Activated CD8-positive, alpha-beta T cell treated with anti-CD3 and anti-CD28 coated beads for 36 hours (primary cell): ENCODE measurements at regions not wholly inside any gene's neighbourhood (a gene's known extent, or its start where the extent isn't known, plus 50 kb on each side); places are given as distances from the start of the nearest gene placed in this dataset.

Source experiments
- ATAC-seq: fragments of 200-7000 bp; cut with Tn5 transposase; one replicate; pipeline ENCODE4 v1.10.0; 2021; ENCODE audit warnings: mild to moderate bottlenecking, moderate library complexity
- CTCF ChIA-PET: fragments of 350-600 bp; sonication (Branson Sonifier 250); formaldehyde crosslinking; loops from one replicate; lab custom pipeline; 2021; ENCODE audit warnings: antibody characterized with exemption; lab: Charles Lee
- POLR2A ChIA-PET: fragments of 350-600 bp; sonication (Branson Sonifier 250); formaldehyde crosslinking; loops from one replicate; lab custom pipeline; 2021; ENCODE audit warnings: antibody characterized with exemption; lab: Charles Lee
- DNase-seq: peaks from one replicate; pipeline ENCODE4 v3.0.0-alpha.2; 2020
- H3K27ac Mint-ChIP-seq: one replicate; pipeline ENCODE4 v1.8.0; 2021; ENCODE audit warnings: mild to moderate bottlenecking, mixed read lengths
- H3K27me3 Mint-ChIP-seq: one replicate; pipeline ENCODE4 v1.8.0; 2021; ENCODE audit warnings: mixed read lengths
- H3K36me3 Mint-ChIP-seq: one replicate; pipeline ENCODE4 v1.8.0; 2021; ENCODE audit warnings: low read depth, mixed read lengths
- H3K4me1 Mint-ChIP-seq: one replicate; pipeline ENCODE4 v1.8.0; 2021; ENCODE audit warnings: low read depth, mixed read lengths
- H3K4me3 Mint-ChIP-seq: one replicate; pipeline ENCODE4 v1.8.0; 2021; ENCODE audit warnings: mild to moderate bottlenecking, moderate library complexity, mixed read lengths
- H3K9me3 Mint-ChIP-seq: one replicate; pipeline ENCODE4 v1.8.0; 2021; ENCODE audit warnings: mixed read lengths
- intact Hi-C: fragments of 100-400 bp; cut with micrococcal nuclease; formaldehyde crosslinking; loops from one replicate; pipeline ENCODE4 v1.10.0; 2022
- TF ChIP-seq, protein P1 (sequence below): fragments of 200-600 bp; IDR thresholded peaks from one replicate; pipeline ENCODE4 v1.8.0; 2022; ENCODE audit warnings: antibody characterized with exemption, mild to moderate bottlenecking

GRCh38 chr2:107290041-107290440 is 404.1 kb upstream of the ST6GAL2 start:
- no peak for ATAC-seq
- H3K4me1 Mint-ChIP-seq: no peaks in the 10 kb centered on the region
- CTCF ChIA-PET: no interaction called here

GRCh38 chr2:107303964-107304363 is 418.0 kb upstream of the ST6GAL2 start:
- TF ChIP-seq, protein P1, sequence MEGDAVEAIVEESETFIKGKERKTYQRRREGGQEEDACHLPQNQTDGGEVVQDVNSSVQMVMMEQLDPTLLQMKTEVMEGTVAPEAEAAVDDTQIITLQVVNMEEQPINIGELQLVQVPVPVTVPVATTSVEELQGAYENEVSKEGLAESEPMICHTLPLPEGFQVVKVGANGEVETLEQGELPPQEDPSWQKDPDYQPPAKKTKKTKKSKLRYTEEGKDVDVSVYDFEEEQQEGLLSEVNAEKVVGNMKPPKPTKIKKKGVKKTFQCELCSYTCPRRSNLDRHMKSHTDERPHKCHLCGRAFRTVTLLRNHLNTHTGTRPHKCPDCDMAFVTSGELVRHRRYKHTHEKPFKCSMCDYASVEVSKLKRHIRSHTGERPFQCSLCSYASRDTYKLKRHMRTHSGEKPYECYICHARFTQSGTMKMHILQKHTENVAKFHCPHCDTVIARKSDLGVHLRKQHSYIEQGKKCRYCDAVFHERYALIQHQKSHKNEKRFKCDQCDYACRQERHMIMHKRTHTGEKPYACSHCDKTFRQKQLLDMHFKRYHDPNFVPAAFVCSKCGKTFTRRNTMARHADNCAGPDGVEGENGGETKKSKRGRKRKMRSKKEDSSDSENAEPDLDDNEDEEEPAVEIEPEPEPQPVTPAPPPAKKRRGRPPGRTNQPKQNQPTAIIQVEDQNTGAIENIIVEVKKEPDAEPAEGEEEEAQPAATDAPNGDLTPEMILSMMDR: no peak
- Mint-ChIP-seq H3K4me1 (no peaks in the 10 kb centered on the region), H3K4me3 (no peak overlapping the region), H3K27me3 (no peaks in the 10 kb centered on the region), H3K36me3 (no peaks in the 10 kb centered on the region), H3K9me3 (peaks cover 2% of the 10 kb centered on the region), H3K27ac (no peak overlapping the region)
- no peak for DNase-seq
- POLR2A ChIA-PET: interaction anchor here (0.7 kb wide), 1 partner anchor 111 kb away, joined by 3 read pairs; no protein-coding TSS in a partner anchor
- intact Hi-C loops: no loop called here
- ATAC-seq: no peak
- CTCF ChIA-PET: no interaction called here

More at GRCh38 chr2:107290041-107290440, 404.1 kb upstream of the ST6GAL2 start:
- DNase-seq: no peak
- TF ChIP-seq, protein P1: no peak
- H3K9me3 Mint-ChIP-seq: no peaks in the 10 kb centered on the region
- POLR2A ChIA-PET: no interaction called here
- intact Hi-C loops: no loop called here
- H3K27ac Mint-ChIP-seq: no peak overlapping the region
- H3K4me3 Mint-ChIP-seq: no peak overlapping the region
- no peaks in the 10 kb centered on the region for H3K27me3 Mint-ChIP-seq
- H3K36me3 Mint-ChIP-seq: no peaks in the 10 kb centered on the region

DNA sequence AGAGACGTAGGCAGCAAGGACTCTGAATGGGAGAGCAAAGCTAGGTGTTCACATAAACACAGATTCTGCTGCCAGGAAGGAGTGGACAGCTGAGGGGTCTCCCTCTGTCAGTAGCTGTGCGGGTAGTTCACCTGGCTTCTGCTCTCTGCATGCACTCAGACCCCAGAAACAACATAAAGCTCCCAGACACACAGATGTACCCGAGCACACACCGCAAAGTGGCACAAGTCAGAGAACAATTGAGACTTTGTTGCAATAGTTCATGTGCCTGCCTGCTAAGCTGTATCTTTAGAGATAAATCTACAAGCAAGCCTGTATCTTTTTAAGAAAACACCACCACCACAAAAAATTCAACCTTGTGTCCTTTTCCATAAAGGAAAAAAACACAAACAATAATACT is 420.0 kb upstream of the ST6GAL2 start:
- intact Hi-C loops: no loop called here

DNA sequence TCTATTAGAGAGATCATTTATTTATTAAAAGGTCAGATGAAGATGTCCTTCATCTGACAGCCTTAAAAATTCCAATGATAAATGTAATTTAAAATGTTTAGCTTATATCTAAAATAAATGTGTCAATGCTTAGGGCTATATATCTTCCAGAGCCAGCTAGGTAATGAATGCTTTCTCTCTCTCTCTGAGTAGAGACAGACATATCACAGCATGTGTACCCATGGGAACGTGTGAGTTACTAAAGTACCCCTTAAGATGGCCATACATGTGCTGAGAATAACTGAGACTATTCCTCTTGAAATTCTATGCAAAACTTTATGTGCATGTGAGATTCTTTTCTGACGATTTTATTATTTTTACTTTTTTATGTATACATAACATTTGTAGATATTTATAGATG is 420.9 kb upstream of the ST6GAL2 start:
- intact Hi-C loops: no loop called here
- peaks cover 10% of the 10 kb centered on the region for H3K9me3 Mint-ChIP-seq
- H3K4me3 Mint-ChIP-seq: no peak overlapping the region
- CTCF ChIA-PET: no interaction called here
- no peak for ATAC-seq
- H3K4me1 Mint-ChIP-seq: no peaks in the 10 kb centered on the region
- no peaks in the 10 kb centered on the region for H3K36me3 Mint-ChIP-seq
- POLR2A ChIA-PET: no interaction called here
- no peaks in the 10 kb centered on the region for H3K27me3 Mint-ChIP-seq
- TF ChIP-seq, protein P1: no peak
- no peak overlapping the region for H3K27ac Mint-ChIP-seq
- DNase-seq: no peak

More for the DNA sequence above, 420.0 kb upstream of the ST6GAL2 start:
- H3K36me3 Mint-ChIP-seq: no peaks in the 10 kb centered on the region
- H3K27ac Mint-ChIP-seq: no peak overlapping the region
- no peaks in the 10 kb centered on the region for H3K4me1 Mint-ChIP-seq
- DNase-seq: no peak
- no peak overlapping the region for H3K4me3 Mint-ChIP-seq
- peaks cover 10% of the 10 kb centered on the region for H3K9me3 Mint-ChIP-seq
- POLR2A ChIA-PET: no interaction called here
- CTCF ChIA-PET: no interaction called here
- TF ChIP-seq, protein P1: no peak
- no peaks in the 10 kb centered on the region for H3K27me3 Mint-ChIP-seq
- ATAC-seq: no peak

DNA sequence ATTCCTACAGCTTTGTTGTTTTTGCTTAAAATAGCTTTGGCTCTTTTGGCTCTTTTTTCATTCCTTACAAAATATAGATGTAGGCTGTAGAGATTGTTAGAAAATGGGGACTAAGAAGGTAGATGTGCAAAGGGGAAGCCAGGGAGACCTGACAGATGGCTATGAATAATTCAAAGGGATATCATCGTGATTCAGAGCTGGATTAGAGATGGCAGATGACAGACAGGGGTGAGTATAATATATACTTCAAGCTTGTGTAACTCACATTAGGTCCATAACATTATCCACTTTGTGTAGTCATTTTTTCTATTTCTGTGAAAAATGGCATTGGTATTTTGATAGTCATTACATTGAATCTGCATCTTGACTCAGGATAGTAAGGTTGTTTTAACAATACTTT is 422.9 kb upstream of the ST6GAL2 start:
- CTCF ChIA-PET: no interaction called here
- Mint-ChIP-seq H3K27me3 (no peaks in the 10 kb centered on the region), H3K27ac (no peak overlapping the region), H3K4me1 (no peaks in the 10 kb centered on the region), H3K9me3 (peaks cover 10% of the 10 kb centered on the region), H3K4me3 (no peak overlapping the region), H3K36me3 (no peaks in the 10 kb centered on the region)
- no peak for ATAC-seq
- TF ChIP-seq, protein P1: no peak
- POLR2A ChIA-PET: no interaction called here
- intact Hi-C loops: no loop called here
- DNase-seq: no peak
